Lower leg skin (tissue), 3 donors: ENCODE measurements at regions not wholly inside any gene's neighbourhood (a gene's known extent, or its start where the extent isn't known, plus 50 kb on each side); places are given as distances from the start of the nearest gene placed in this dataset.

Experiments
- CTCF ChIP-seq, 3 donors: fragments of 450-650 bp; IDR thresholded peaks; one replicate each; pipeline ENCODE4 v1.5.1; 2016; ENCODE audit warnings: antibody characterized with exemption in 3 of 3, mild to moderate bottlenecking in 3 of 3, moderate library complexity in 2 of 3
- POLR2A ChIP-seq, 2 donors: fragments of 450-650 bp; IDR thresholded peaks; one replicate each; pipeline ENCODE4 v1.6.1; 2016 to 2017; ENCODE audit warnings: antibody characterized with exemption in 2 of 2, mild to moderate bottlenecking in 1 of 2, moderate library complexity in 1 of 2

- TF ChIP-seq CTCF (IDR thresholded peaks at IDR 0.05) (no peak), POLR2A (IDR thresholded peaks at IDR 0.05) (no peak)
Measured at GRCh38 chr20:57780398-57780797, 70.6 kb upstream of the PMEPA1 start.
